ENCODE measurements at regions not wholly inside any gene's neighbourhood (a gene's known extent, or its start where the extent isn't known, plus 50 kb on each side); places are given as distances from the start of the nearest gene placed in this dataset.

DNA sequence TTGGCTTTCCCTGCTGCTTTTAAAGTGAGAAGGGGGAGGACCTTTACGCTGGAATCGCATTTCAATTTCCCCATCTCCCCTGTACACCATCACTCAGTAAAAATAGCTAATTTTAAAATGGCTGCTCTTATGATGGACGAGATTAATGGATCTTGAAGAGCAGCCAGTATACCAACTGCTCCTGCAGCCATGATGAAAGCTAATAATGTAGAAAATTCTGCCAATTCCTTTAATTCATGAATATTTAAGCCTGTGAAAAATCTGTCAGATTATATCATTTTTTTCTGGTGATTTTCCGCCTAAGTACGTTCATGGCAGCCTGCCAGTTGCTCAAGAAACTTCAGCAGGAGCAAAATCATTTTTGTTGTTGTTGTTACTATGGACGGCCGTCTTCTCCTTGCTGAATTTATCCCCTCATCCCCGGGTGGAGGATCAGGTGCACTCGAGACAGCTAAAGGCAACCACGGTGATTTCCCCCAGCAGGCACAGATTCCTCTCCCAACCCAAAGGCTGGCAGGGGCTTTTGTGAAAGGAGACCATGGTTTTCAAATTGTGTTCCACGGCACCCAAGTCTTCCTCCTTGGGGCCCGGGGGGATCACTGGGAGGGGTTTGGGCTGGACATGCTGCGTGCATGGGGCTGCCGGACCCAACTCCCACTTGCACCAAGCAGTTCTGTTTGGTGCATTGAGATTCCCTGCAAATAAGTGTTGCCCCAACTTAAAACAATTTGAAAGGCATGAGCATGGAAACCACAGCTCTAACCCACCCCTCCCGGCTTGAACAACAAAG is 289.6 kb downstream of the UACA start:
- TF ChIP-seq CTCF (IDR thresholded peaks at IDR 0.05; ENCODE audit: low read depth, low read length, poor library complexity, severe bottlenecking) (no peak), EZH2phosphoT487 (IDR thresholded peaks at IDR 0.05; ENCODE audit: borderline replicate concordance, low read length) (no peak)
